Heart left ventricle (tissue), 16 donors: ENCODE measurements at regions not wholly inside any gene's neighbourhood (a gene's known extent, or its start where the extent isn't known, plus 50 kb on each side); places are given as distances from the start of the nearest gene placed in this dataset.

Experiments used
- ATAC-seq, 4 donors: fragments of 200-7000 bp; cut with Tn5 transposase; one replicate each; pipeline ENCODE4 v1.9.1; 2020 to 2022; ENCODE audit warnings: moderate library complexity in 4 of 4, mild to moderate bottlenecking in 3 of 4, moderate number of reproducible peaks in 1 of 4
- DNase-seq, 5 donors: peaks; one replicate each; pipeline ENCODE4 v3.0.0-alpha.2; 2020
- H3K27ac ChIP-seq, 12 donors: fragments of 200-600 bp; sonication (generic) in 4 of 12; one replicate each; pipeline versions ENCODE4 v1.5.0 to v1.8.0; 2016 to 2022; ENCODE audit warnings: mild to moderate bottlenecking in 2 of 12
- H3K27me3 ChIP-seq, 9 donors: fragments of 200-600 bp; sonication (generic) in 2 of 9; one replicate each; pipeline versions ENCODE4 v1.5.1 to v1.8.0; 2016 to 2022; ENCODE audit warnings: mild to moderate bottlenecking in 3 of 9
- H3K36me3 ChIP-seq, 9 donors: fragments of 200-600 bp; sonication (generic) in 2 of 9; one replicate each; pipeline versions ENCODE4 v1.5.0 to v1.8.0; 2018 to 2022; ENCODE audit warnings: mild to moderate bottlenecking in 2 of 9
- H3K4me1 ChIP-seq, 12 donors: fragments of 200-600 bp; sonication (generic) in 4 of 12; one replicate each; pipeline versions ENCODE4 v1.5.0 to v1.8.0; 2016 to 2022; ENCODE audit warnings: mild to moderate bottlenecking in 3 of 12
- H3K4me3 ChIP-seq, 12 donors: fragments of 200-600 bp; sonication (generic) in 4 of 12; one replicate each; pipeline versions ENCODE4 v1.5.0 to v1.8.0; 2017 to 2022; ENCODE audit warnings: mild to moderate bottlenecking in 9 of 12, moderate library complexity in 4 of 12
- H3K9me3 ChIP-seq, 12 donors: fragments of 200-600 bp; sonication (generic) in 4 of 12; one replicate each; pipeline versions ENCODE4 v1.5.0 to v1.8.0; 2016 to 2022; ENCODE audit warnings: mild to moderate bottlenecking in 1 of 12
- POLR2A ChIP-seq, 2 donors: fragments of 450-650 bp; IDR thresholded peaks; one replicate each; pipeline ENCODE4 v1.6.1; 2017; ENCODE audit warnings: antibody characterized with exemption in 2 of 2, mild to moderate bottlenecking in 2 of 2, moderate library complexity in 2 of 2
- WGBS, 4 donors: extraction: QIAGEN DNeasy Blood & Tissue Kit in 2 of 4; methylation state at CpG; one replicate each; pipeline versions ENCODE4 v1.1.5 to v1.1.7; 2013 to 2018; 5-methylcytosine and 5-hydroxymethylcytosine counted together
- intact Hi-C, 10 donors: fragments of 100-400 bp; cut with DNase I; formaldehyde crosslinking; loops; one replicate each; pipeline versions ENCODE4 v1.11.1 to v1.14.2; 2022
- TF ChIP-seq, protein P1 (sequence below), 12 donors: fragments of 200-600 bp; sonication (generic) in 4 of 12; IDR thresholded peaks; one replicate each; pipeline versions ENCODE4 v1.5.0 to v1.8.0; 2018 to 2022; ENCODE audit warnings: antibody characterized with exemption in 12 of 12, mild to moderate bottlenecking in 5 of 12
- donor health status: ischemic (EF 13 %, LVEDD 7.1; RV severe dilation, severe dysfunction).
- donor health status: healthy with polysubstance abuse.
- donor health status: DM: no; HTN: yes; CAD: no.
- donor health status: DM: no; HTN: no; CAD: no.
- donor health status: ischemic (EF 25% LVEDD 6.9; RV normal size, moderate dysfunction).
- donor health status: ischemic (EF 25% LVEDD 5.7; RV mildly dilated, moderate dysfunction).
- donor health status: healthy.
- donor health status: DM: yes; HTN: yes; CAD: no.
- donor health status: ischemic (EF 35%, LVEDD 5.7; RV mildly dilated, moderate dysfunction).
- donor health status: nonischemic (EF 11% LVEDD 7.7; RV severe dilation, severe dysfunction).
- donor health status: DM: yes; HTN: yes; CAD: no.
- donor health status: PGD.
- donor health status: ischemic (EF 29% LVEDD 5.4; RV normal size, mild dysfunction).
- donor health status: nonischemic (EF 23%, LVEDD 6.1; RV moderate dilation, normal function).

DNA sequence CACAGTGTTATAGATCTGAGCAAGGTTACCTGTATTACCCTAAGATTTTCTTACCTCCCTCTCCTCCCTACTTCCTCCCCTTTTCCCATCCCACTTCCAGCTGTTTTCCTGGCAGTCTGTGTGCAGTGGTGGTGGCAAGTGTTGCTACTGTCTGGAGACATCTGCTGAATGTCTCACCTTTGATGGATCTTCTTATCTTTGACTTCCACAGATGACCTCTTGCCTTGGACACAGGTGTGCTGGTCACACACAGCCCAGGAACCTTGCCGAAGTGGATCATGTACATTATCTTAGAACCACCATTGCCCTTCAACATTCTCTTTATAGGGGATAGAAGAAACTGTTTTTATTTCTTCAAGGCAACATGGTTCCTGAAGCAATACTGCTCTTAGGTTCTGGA is 245.1 kb downstream of the UTP18 start:
- intact Hi-C loops, result no loop called here
- Histone ChIP-seq H3K36me3 (no peaks in the 10 kb centered on the region), H3K27ac (no peak overlapping the region), H3K4me1 (no peaks in the 10 kb centered on the region), H3K9me3 (no peaks in the 10 kb centered on the region), H3K27me3 (peaks cover 0 to 21% (median 0%) of the 10 kb centered on the region in 9 donors), H3K4me3 (no peak overlapping the region)
- WGBS, 4 donors, result 75 to 79% (median 77%) methylated on average over 1 of the region's 1 CpG
- DNase-seq (no peak), ATAC-seq (no peak)
- TF ChIP-seq, protein P1, sequence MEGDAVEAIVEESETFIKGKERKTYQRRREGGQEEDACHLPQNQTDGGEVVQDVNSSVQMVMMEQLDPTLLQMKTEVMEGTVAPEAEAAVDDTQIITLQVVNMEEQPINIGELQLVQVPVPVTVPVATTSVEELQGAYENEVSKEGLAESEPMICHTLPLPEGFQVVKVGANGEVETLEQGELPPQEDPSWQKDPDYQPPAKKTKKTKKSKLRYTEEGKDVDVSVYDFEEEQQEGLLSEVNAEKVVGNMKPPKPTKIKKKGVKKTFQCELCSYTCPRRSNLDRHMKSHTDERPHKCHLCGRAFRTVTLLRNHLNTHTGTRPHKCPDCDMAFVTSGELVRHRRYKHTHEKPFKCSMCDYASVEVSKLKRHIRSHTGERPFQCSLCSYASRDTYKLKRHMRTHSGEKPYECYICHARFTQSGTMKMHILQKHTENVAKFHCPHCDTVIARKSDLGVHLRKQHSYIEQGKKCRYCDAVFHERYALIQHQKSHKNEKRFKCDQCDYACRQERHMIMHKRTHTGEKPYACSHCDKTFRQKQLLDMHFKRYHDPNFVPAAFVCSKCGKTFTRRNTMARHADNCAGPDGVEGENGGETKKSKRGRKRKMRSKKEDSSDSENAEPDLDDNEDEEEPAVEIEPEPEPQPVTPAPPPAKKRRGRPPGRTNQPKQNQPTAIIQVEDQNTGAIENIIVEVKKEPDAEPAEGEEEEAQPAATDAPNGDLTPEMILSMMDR (IDR thresholded peaks at IDR 0.05), result no peak
- TF ChIP-seq POLR2A (IDR thresholded peaks at IDR 0.05), result no peak

DNA sequence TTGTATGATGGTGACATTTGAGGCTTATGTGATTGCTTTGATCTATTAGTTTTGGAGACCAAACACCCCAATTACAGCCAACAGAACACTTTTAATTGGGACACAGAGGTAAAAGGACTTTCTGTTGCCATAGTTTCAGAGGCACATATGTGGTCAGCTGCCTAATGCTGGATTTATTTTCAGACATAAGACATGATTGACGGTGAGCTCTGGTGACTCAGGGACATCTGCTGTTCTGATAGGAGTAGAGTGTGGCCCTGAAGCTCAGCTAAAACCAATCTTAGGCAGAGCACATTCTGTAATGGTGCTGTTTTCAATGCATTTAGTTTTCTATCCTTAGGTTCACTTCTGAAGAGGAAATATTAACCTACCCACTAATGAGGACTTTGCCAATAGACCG is 247.1 kb downstream of the UTP18 start:
- 48 to 68% (median 56%) methylated on average over 2 of the region's 2 CpGs for WGBS, 4 donors
- Histone ChIP-seq H3K27ac (no peak overlapping the region), H3K4me3 (no peak overlapping the region), H3K27me3 (peaks cover 0 to 21% (median 0%) of the 10 kb centered on the region in 9 donors), H3K9me3 (no peaks in the 10 kb centered on the region), H3K36me3 (no peaks in the 10 kb centered on the region), H3K4me1 (no peaks in the 10 kb centered on the region)
- no peak for ATAC-seq
- intact Hi-C loops, result no loop called here
- DNase-seq, result no peak
- no peak for TF ChIP-seq POLR2A (IDR thresholded peaks at IDR 0.05)
- TF ChIP-seq, protein P1 (IDR thresholded peaks at IDR 0.05), result no peak

DNA sequence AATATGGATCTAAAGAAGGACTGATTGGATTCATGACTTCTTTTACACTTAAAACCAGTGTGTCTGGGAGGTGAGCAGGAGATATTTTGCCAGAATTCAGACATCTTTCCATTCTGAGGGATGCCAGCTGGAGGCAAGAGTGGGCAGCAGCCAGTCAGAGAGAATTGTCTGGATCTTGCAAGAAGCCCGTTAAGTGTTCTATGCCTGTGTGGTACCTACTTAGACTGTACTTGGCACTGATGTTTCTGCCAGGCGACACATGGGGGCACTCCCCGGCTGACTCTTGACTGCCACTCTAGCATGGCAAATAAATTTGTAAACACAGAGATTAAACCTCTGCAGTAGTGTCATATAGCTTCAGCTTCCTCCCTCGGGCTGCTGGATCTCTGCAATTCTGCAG is 247.7 kb downstream of the UTP18 start:
- intact Hi-C loops, result no loop called here
- DNase-seq (no peak), ATAC-seq (no peak)
- Histone ChIP-seq H3K36me3 (no peaks in the 10 kb centered on the region), H3K4me3 (no peak overlapping the region), H3K9me3 (no peaks in the 10 kb centered on the region), H3K27ac (no peak overlapping the region), H3K27me3 (peaks cover 0 to 21% (median 0%) of the 10 kb centered on the region in 9 donors), H3K4me1 (no peaks in the 10 kb centered on the region)
- no peak for TF ChIP-seq POLR2A (IDR thresholded peaks at IDR 0.05)
- TF ChIP-seq, protein P1 (IDR thresholded peaks at IDR 0.05), result no peak
- WGBS, 4 donors, result 80 to 86% (median 83%) methylated on average over 4 of the region's 4 CpGs

DNA sequence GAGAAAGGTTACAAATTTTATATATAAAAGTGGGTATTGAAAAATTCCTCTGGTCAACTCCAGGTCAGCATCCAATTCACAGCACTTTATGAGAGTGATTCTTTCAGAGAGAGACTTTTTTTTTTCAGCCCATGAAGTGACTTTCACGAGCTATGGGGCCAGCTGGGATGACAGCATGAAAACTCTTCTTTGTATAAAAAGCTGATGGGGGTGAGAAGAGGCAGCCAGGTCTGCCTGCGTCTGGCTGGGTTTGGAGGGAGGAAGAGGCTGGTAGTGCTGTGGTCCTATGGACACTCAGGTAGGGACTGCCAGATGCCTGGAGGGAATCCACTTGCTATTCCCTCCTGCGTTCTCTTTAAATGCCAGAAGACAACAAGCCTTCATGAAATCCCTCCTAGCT is 250.6 kb downstream of the UTP18 start:
- H3K36me3 ChIP-seq, result no peaks in the 10 kb centered on the region
- no peak overlapping the region for H3K4me3 ChIP-seq
- H3K27ac ChIP-seq, result no peak overlapping the region
- WGBS, 4 donors, result 55 to 69% (median 64%) methylated on average over 3 of the region's 3 CpGs
- H3K27me3 ChIP-seq, result peaks cover 0 to 7% (median 0%) of the 10 kb centered on the region in 9 donors
- no peaks in the 10 kb centered on the region for H3K9me3 ChIP-seq
- DNase-seq (no peak), ATAC-seq (no peak)
- intact Hi-C loops, result loop anchor here in 1 of 10 donors (10.0 kb wide), 1 partner anchor 64 kb away; no protein-coding TSS in a partner anchor
- TF ChIP-seq, protein P1 (IDR thresholded peaks at IDR 0.05), result no peak
- no peak for TF ChIP-seq POLR2A (IDR thresholded peaks at IDR 0.05)
- H3K4me1 ChIP-seq, result no peaks in the 10 kb centered on the region
